SK-N-MC (cell line): ENCODE measurements at regions not wholly inside any gene's neighbourhood (a gene's known extent, or its start where the extent isn't known, plus 50 kb on each side); places are given as distances from the start of the nearest gene placed in this dataset.

Experiments used
- EZH2 ChIP-seq: fragments of 200-600 bp; sonication (generic); IDR thresholded peaks from one replicate; pipeline ENCODE4 v1.6.1; 2017; ENCODE audit warnings: antibody characterized with exemption
- POLR2AphosphoS5 ChIP-seq: IDR thresholded peaks from 2 replicates; pipeline ENCODE4 v1.6.1; 2012; ENCODE audit warnings: mild to moderate bottlenecking, low read depth, low read length, borderline replicate concordance

GRCh38 chr13:50156561-50157127, 141.4 kb downstream of the KCNRG start:
- TF ChIP-seq POLR2AphosphoS5 (no peak), EZH2 (no peak)
